ENCODE measurements at regions not wholly inside any gene's neighbourhood (a gene's known extent, or its start where the extent isn't known, plus 50 kb on each side); places are given as distances from the start of the nearest gene placed in this dataset.

DNA sequence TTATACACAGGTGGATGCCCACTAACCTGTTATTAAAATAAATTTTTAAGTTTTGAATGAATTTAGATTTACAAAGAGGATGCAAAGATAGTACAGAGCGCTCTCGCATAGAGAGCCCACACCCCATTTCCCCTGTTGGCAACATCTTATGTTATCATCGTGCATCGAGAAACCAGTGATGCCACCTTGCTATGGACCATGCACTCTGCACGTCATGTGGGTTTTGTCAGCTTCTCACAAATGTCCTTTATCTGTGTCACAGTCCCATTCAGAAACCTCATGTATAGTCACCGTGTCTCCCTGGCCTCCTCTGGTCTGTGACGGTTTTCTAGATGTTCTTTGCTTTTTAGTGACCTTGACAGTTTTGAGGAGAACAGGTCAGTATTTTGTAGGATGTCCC lies 60.0 kb downstream of the ING1 start:
- DNase-seq (ENCODE audit: low spot score): no peak

DNA sequence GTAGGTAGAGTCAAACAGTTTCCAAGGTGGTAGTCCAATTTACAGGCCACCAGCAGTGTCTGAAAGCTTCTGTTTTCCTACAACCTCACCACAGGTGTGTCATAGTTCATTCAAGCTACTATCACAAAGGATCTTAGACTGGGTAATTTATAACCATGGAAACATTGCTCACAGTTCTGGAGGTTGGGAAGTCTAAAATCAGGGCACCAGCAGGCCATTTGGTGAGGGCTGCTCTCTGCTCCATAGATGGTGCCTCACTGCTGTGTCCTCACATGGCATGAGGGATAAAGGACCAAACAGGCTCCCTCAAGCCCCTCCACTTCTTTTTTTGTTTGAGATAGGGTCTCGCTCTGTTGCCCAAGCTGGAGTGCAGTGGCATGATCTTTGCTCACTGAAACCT lies 60.6 kb downstream of the ING1 start:
- no peak for DNase-seq (ENCODE audit: low spot score)

- DNase-seq (ENCODE audit: low spot score): no peak
These were observed 61.0 kb downstream of the ING1 start for GRCh38 chr13:110774490-110774889.

DNA sequence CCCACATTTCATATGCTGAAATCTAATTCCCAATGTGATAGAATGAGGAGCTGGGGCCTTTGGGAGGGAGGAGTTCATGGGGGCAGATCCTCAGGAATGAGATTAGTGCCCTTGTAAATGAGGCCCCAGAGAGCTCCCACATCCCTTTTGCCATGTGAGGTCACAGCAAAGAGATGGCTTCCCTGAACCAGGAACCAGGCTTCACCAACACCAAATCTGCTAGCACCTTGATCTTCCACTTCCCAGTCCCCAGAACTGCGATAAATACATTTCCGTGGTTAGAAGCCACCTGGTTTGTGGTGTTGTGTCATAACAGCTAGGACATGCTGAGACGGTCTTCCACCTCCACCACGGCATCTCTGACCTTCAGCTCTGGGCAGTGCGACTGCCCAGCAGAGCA lies 62.1 kb downstream of the ING1 start:
- no peak for DNase-seq (ENCODE audit: low spot score)

GRCh38 chr13:110777251-110777820 lies 63.8 kb downstream of the ING1 start:
- DNase-seq (ENCODE audit: low spot score): no peak

GRCh38 chr13:110779022-110779421 lies 65.5 kb downstream of the ING1 start:
- no peak for DNase-seq (ENCODE audit: low spot score)

GRCh38 chr13:110780422-110780821 lies 66.9 kb downstream of the ING1 start:
- DNase-seq (ENCODE audit: low spot score): no peak

GRCh38 chr13:110782185-110782584 lies 68.7 kb downstream of the ING1 start:
- DNase-seq (ENCODE audit: low spot score): no peak

GRCh38 chr13:110784704-110785103 lies 71.2 kb downstream of the ING1 start:
- no peak for DNase-seq (ENCODE audit: low spot score)

- DNase-seq (ENCODE audit: low spot score): no peak
These were observed 75.3 kb downstream of the ING1 start for GRCh38 chr13:110788778-110789177.

- no peak for DNase-seq (ENCODE audit: low spot score)
These were observed 76.4 kb downstream of the ING1 start for GRCh38 chr13:110789871-110790270.

DNA sequence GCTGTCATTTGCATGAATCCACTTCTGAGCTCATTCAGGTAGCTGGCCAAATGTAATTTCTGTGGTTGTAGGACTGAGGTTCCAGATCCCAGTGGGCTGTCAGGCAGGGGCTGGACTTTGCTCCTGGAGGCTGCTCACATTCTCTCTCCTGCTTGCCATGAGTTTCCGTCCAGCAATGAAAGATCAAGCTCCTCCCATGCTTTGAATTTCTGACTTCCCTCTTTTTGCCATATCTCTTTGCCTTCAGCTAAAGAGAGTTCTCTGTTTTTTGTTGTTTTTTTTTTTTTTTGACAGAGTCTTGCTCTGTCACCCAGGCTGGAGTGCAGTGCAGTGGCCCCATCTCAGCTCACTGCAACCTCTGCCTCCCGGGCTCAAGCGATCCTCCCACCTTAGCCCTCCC lies 76.9 kb downstream of the ING1 start:
- DNase-seq (ENCODE audit: low spot score): no peak

- no peak for DNase-seq (ENCODE audit: low spot score)
These were observed 80.7 kb downstream of the ING1 start for GRCh38 chr13:110794209-110794608.

DNA sequence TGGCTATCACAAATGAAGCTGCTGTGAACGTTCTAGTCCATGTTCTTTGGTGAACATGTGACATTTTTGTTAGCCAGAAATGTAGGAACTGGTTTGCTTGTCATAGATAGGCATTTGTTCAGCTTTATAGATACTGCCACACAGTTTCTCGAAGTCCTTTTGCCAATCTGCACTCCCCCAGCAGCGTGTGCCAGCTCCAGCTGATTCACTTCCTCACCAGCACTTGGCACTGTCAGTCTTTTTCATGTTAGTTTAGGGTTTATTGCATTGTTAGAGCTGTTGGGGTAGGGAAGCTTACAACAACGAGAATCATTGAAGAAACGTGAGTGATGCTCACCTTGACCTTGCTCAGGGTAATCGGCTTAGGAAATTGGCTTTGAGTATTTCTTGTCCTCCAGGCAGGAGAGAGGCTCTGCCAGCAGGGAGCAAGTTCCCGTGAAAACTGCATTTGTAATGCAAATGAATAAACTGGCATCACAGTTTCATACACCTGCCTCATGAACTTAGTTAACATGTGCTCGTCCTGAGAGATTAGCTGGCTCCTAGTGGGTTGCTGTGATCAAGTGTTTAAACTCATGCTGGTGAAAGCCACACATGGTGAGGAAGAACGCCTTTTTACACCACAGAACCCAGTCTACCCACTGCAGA lies 83.9 kb downstream of the ING1 start:
- no peak for DNase-seq (ENCODE audit: low spot score)

DNA sequence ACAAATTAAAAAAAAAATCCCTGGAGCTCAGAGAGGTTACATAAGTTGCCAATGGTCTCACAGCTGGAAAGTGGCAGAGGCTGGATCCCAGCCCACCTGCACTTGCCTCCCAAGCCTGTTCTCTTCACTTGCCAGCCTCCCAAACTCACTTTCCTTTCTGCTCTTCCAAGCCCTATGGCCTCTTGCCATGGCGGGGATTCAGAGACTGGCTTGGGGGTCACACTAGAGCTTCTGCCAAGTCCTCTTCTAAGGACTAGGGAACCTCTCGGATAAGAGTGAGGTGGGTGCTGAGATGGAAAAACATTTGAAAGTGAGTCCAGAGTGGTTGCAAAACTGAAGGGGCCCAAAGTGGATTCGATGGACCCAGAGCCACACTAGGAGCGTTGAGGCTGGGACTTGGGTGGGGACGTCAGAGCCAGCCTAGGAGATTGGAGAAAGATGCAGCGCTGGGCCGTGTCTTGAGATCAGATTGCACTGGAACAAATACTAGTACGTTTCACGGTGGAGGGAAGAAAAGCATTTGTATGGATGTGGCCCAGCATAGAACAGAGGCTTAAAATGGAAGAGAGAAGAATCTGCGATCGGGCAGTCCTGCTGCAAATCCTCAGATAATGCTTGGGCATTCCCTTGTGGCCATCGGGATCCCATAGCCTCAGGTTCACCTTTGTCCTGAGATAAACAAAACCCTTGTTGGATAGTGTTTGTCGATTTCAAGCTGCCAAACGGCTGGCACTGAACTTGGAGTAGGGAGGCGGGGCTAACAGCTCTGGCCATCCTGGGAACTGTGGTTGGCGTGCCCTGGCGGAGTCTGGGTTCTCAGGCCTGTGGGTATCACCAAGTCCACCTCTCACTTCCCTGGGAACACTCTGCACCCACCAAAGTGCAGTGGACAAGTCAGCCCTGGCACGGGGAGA lies 84.8 kb downstream of the ING1 start:
- no peak for DNase-seq (ENCODE audit: low spot score)

GRCh38 chr13:110799246-110800236 lies 86.0 kb downstream of the ING1 start:
- no peak for DNase-seq (ENCODE audit: low spot score)

GRCh38 chr13:110801044-110801443 lies 87.5 kb downstream of the ING1 start:
- no peak for DNase-seq (ENCODE audit: low spot score)

GRCh38 chr13:110802260-110802659 lies 88.8 kb downstream of the ING1 start:
- DNase-seq (ENCODE audit: low spot score): no peak

GRCh38 chr13:110806636-110807035 lies 93.1 kb downstream of the ING1 start:
- no peak for DNase-seq (ENCODE audit: low spot score)

DNA sequence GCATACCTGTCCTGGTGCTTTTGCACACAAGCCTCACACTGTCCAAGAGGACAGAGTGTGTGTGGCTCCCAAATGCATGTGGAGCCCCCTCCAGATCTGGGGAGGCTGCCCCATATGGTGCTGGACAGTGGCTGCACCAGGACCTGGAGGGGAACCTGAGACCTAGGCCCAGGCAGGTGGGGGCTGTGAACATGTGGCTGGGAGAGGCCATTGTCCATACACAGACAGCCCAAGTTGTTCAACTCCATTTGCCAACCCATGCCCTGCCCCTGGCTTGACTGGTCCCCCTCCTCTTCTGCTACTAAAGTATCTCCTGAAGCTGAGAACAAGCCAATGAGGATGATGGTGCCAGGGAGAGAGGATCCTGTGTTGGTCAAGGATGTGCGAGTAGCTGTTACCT lies 94.0 kb downstream of the ING1 start:
- DNase-seq (ENCODE audit: low spot score): no peak

DNA sequence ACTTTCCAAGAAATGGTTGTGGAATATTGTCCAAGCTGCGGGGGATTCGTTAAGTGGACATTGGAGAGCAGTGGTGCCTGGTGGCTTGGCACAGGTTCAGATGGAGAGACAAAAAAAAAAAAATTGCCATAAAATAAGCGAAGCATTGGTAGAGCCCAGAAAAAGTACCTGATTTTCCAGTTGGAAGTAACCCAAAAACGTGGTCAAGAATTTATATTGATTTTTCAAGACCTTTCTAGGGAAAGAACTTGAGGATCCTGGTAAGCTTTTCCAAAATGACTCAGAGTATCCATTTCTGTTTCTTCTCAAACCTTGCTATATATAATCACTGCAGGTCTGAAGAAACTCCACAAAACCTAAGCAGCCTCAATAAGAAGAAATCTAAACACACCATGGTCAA lies 94.6 kb downstream of the ING1 start:
- no peak for DNase-seq (ENCODE audit: low spot score)

- no peak for DNase-seq (ENCODE audit: low spot score)
These were observed 96.5 kb downstream of the ING1 start for GRCh38 chr13:110809871-110810486.

Measured in germinal center (tissue), 1 donor.